HCT116 (cell line): ENCODE measurements at regions not wholly inside any gene's neighbourhood (a gene's known extent, or its start where the extent isn't known, plus 50 kb on each side); places are given as distances from the start of the nearest gene placed in this dataset.

Experiments used
- ATAC-seq: fragments of 200-7000 bp; cut with Tn5 transposase; 2 replicates; pipeline ENCODE4 v1.9.1; 2020; ENCODE audit warnings: mild to moderate bottlenecking, moderate library complexity
- BruUV-seq: library from RNA; stranded (reverse); fragments of 400-500 nt; replicated peaks from 2 replicates; lab custom pipeline; 2021; lab: Mats Ljungman, UMichigan
- CTCF ChIA-PET: fragments of 300-600 bp; sonication (Branson Sonifier 250); formaldehyde crosslinking; loops from one replicate; lab custom pipeline; 2021; ENCODE audit warnings: antibody characterized with exemption; lab: Charles Lee
- POLR2A ChIA-PET: fragments of 300-600, 350-600 bp; sonication (Branson Sonifier 250); formaldehyde crosslinking; loops from one replicate; lab custom pipeline; 2021; ENCODE audit warnings: antibody characterized with exemption; lab: Charles Lee
- RAD21 ChIA-PET, 2 experiments: fragments of 300-600 bp; sonication (Branson Sonifier 250); formaldehyde crosslinking; loops; one replicate each; lab custom pipeline; 2023; ENCODE audit warnings: low total read pairs in 2 of 2; ENCODE audit not compliant: uncharacterized antibody in 2 of 2, unreplicated experiment in 2 of 2, low non-redundant PET in 1 of 2; lab: Charles Lee
- DNase-seq: peaks from one replicate; pipeline ENCODE4 v3.0.0-alpha.2; 2010; ENCODE audit warnings: low read depth, low spot score
- H2AFZ ChIP-seq: fragments of 200-600 bp; shearing (Covaris generic), sonication (generic); 2 replicates; pipeline ENCODE4 v1.6.1; 2017; ENCODE audit warnings: low read depth, mixed run types, mixed read lengths, antibody characterized with exemption, low read length; ENCODE audit not compliant: poor library complexity, severe bottlenecking
- H3K27ac ChIP-seq: 2 replicates; pipeline ENCODE4 v1.5.1; 2012; ENCODE audit warnings: low read depth, low read length
- H3K27me3 ChIP-seq: fragments of 200-600 bp; sonication (generic); 2 replicates; pipeline ENCODE4 v1.6.1; 2016; ENCODE audit warnings: mixed run types, low read length, mixed read lengths; ENCODE audit not compliant: insufficient read depth
- H3K36me3 ChIP-seq, 2 experiments: fragments of 200-500 bp in 1 of 2; fragments of 200-600 bp in 1 of 2; sonication (Bioruptor generic) in 1 of 2; sonication (generic) in 1 of 2; 2 replicates each; pipeline versions ENCODE4 v1.5.1 to v1.6.1; 2014 to 2016; ENCODE audit warnings: low read length in 2 of 2, inconsistent platforms in 1 of 2, mixed read lengths in 1 of 2, mixed run types in 1 of 2; ENCODE audit not compliant: insufficient read depth in 2 of 2, control insufficient read depth in 1 of 2
- H3K4me1 ChIP-seq, 2 experiments: fragments of 200-600 bp in 1 of 2; sonication (generic) in 1 of 2; 2 replicates each; pipeline versions ENCODE4 v1.5.1 to v1.6.1; 2012 to 2017; ENCODE audit warnings: low read length in 2 of 2, inconsistent platforms in 1 of 2, mild to moderate bottlenecking in 1 of 2, mixed read lengths in 1 of 2, mixed run types in 1 of 2, moderate library complexity in 1 of 2; ENCODE audit not compliant: insufficient read depth in 2 of 2, control insufficient read depth in 1 of 2
- H3K4me2 ChIP-seq: fragments of 200-600 bp; sonication (generic); 2 replicates; pipeline ENCODE4 v1.6.1; 2017; ENCODE audit warnings: mixed run types, low read length, mixed read lengths
- H3K4me3 ChIP-seq, 2 experiments: fragments of 200-600 bp in 1 of 2; sonication (generic) in 1 of 2; replicated peaks in 1 of 2; 2 replicates each; pipeline ENCODE4 v1.5.1; 2011 to 2016; ENCODE audit warnings: low read length in 2 of 2, control low read depth in 1 of 2, low read depth in 1 of 2, mild to moderate bottlenecking in 1 of 2, mixed read lengths in 1 of 2, mixed run types in 1 of 2
- H3K79me2 ChIP-seq: fragments of 200-600 bp; sonication (generic); 2 replicates; pipeline ENCODE4 v1.6.1; 2017; ENCODE audit warnings: mild to moderate bottlenecking, mixed run types, low read length, moderate library complexity, mixed read lengths; ENCODE audit not compliant: insufficient read depth
- H3K9ac ChIP-seq: fragments of 200-600 bp; sonication (generic); 2 replicates; pipeline ENCODE4 v1.6.1; 2016; ENCODE audit warnings: low read length, mixed read lengths
- H3K9me2 ChIP-seq: fragments of 200-600 bp; sonication (generic), shearing (Covaris generic); 2 replicates; pipeline ENCODE4 v1.6.1; 2017; ENCODE audit warnings: mixed run types, mild to moderate bottlenecking, moderate library complexity; ENCODE audit not compliant: insufficient read depth
- H3K9me3 ChIP-seq, 2 experiments: fragments of 200-500 bp in 1 of 2; fragments of 200-600 bp in 1 of 2; sonication (Bioruptor generic) in 1 of 2; sonication (generic) in 1 of 2; 2 replicates each; pipeline ENCODE4 v1.6.1; 2014 to 2017; ENCODE audit warnings: low read length in 2 of 2, mixed read lengths in 2 of 2, inconsistent platforms in 1 of 2, low read depth in 1 of 2, mild to moderate bottlenecking in 1 of 2, mixed run types in 1 of 2, moderate library complexity in 1 of 2; ENCODE audit not compliant: control insufficient read depth in 1 of 2, insufficient read depth in 1 of 2
- H4K20me1 ChIP-seq: fragments of 200-600 bp; sonication (generic), shearing (Covaris generic); 2 replicates; pipeline ENCODE4 v1.6.1; 2017; ENCODE audit warnings: mixed run types, mild to moderate bottlenecking, moderate library complexity; ENCODE audit not compliant: insufficient read depth
- ATF3 ChIP-seq: IDR thresholded peaks from 2 replicates; pipeline ENCODE4 v1.6.1; 2012
- CBX3 ChIP-seq: IDR thresholded peaks from 2 replicates; pipeline ENCODE4 v1.6.1; 2012; ENCODE audit warnings: low read depth
- CEBPB ChIP-seq: IDR thresholded peaks from 2 replicates; pipeline ENCODE4 v1.6.1; 2012; ENCODE audit warnings: low read depth
- EGR1 ChIP-seq: IDR thresholded peaks from 2 replicates; pipeline ENCODE4 v1.6.1; 2012; ENCODE audit warnings: low read depth
- ELF1 ChIP-seq: IDR thresholded peaks from 2 replicates; pipeline ENCODE4 v1.6.1; 2012; ENCODE audit warnings: low read depth, borderline replicate concordance
- EZH2 ChIP-seq: fragments of 200-600 bp; sonication (generic); IDR thresholded peaks from 2 replicates; pipeline ENCODE4 v1.6.1; 2017; ENCODE audit warnings: antibody characterized with exemption, mixed run types
- EZH2phosphoT487 ChIP-seq: fragments of 200-600 bp; IDR thresholded peaks from 2 replicates; pipeline ENCODE4 v1.6.1; 2018; ENCODE audit warnings: antibody characterized with exemption, borderline replicate concordance
- JUND ChIP-seq: IDR thresholded peaks from 2 replicates; pipeline ENCODE4 v1.6.1; 2012
- POLR2A ChIP-seq: IDR thresholded peaks from 2 replicates; pipeline ENCODE4 v1.7.0; 2011; ENCODE audit warnings: borderline replicate concordance; ENCODE audit not compliant: insufficient read depth, insufficient read length; ENCODE audit errors: extremely low read depth
- POLR2AphosphoS5 ChIP-seq: IDR thresholded peaks from 2 replicates; pipeline ENCODE4 v1.6.1; 2011; ENCODE audit warnings: mild to moderate bottlenecking, low read depth, low read length, moderate library complexity
- RAD21 ChIP-seq: IDR thresholded peaks from 2 replicates; pipeline ENCODE4 v1.6.1; 2012; ENCODE audit warnings: low read depth, mild to moderate bottlenecking
- REST ChIP-seq: IDR thresholded peaks from 2 replicates; pipeline ENCODE4 v1.6.1; 2012; ENCODE audit warnings: low read depth
- SIN3A ChIP-seq: IDR thresholded peaks from 2 replicates; pipeline ENCODE4 v1.6.1; 2012; ENCODE audit warnings: low read depth
- SP1 ChIP-seq: IDR thresholded peaks from 2 replicates; pipeline ENCODE4 v1.6.1; 2012; ENCODE audit warnings: low read depth
- SRF ChIP-seq: IDR thresholded peaks from 2 replicates; pipeline ENCODE4 v1.6.1; 2012; ENCODE audit warnings: low read depth
- TCF7L2 ChIP-seq: IDR thresholded peaks from 2 replicates; pipeline ENCODE4 v1.7.0; 2011; ENCODE audit warnings: borderline replicate concordance, inconsistent platforms; ENCODE audit not compliant: insufficient read depth, insufficient read length; ENCODE audit errors: extremely low read depth
- YY1 ChIP-seq: IDR thresholded peaks from 2 replicates; pipeline ENCODE4 v1.6.1; 2011; ENCODE audit warnings: low read length, low read depth, moderate library complexity, mild to moderate bottlenecking; ENCODE audit not compliant: insufficient replicate concordance; ENCODE audit errors: extremely low read depth
- ZNF274 ChIP-seq: fragments of 200-500 bp; sonication (Bioruptor generic); IDR thresholded peaks from 2 replicates; pipeline ENCODE4 v1.6.1; 2014; ENCODE audit warnings: mild to moderate bottlenecking, low read depth, low read length, inconsistent platforms
- intact Hi-C: fragments of 100-400 bp; cut with micrococcal nuclease; formaldehyde crosslinking; loops from 2 replicates; pipeline ENCODE4 v1.10.0; 2022
- TF ChIP-seq, protein P1 (sequence below): IDR thresholded peaks from 2 replicates; pipeline ENCODE4 v1.6.1; 2011; ENCODE audit warnings: mild to moderate bottlenecking, low read length, moderate library complexity; ENCODE audit not compliant: insufficient replicate concordance; ENCODE audit errors: extremely low read depth
- TF ChIP-seq, protein P2 (sequence below), 3 experiments: fragments of 200-600 bp in 1 of 3; sonication (generic) in 1 of 3; IDR thresholded peaks in 2 of 3; conservative IDR thresholded peaks in 1 of 3; 2 replicates each; pipeline ENCODE4 v1.5.1; 2012 to 2017; ENCODE audit warnings: low read depth in 2 of 3, low read length in 2 of 3, antibody characterized with exemption in 1 of 3, borderline replicate concordance in 1 of 3, control low read depth in 1 of 3, mild to moderate bottlenecking in 1 of 3, mixed read lengths in 1 of 3, mixed run types in 1 of 3, moderate library complexity in 1 of 3; ENCODE audit not compliant: insufficient read depth in 1 of 3

DNA sequence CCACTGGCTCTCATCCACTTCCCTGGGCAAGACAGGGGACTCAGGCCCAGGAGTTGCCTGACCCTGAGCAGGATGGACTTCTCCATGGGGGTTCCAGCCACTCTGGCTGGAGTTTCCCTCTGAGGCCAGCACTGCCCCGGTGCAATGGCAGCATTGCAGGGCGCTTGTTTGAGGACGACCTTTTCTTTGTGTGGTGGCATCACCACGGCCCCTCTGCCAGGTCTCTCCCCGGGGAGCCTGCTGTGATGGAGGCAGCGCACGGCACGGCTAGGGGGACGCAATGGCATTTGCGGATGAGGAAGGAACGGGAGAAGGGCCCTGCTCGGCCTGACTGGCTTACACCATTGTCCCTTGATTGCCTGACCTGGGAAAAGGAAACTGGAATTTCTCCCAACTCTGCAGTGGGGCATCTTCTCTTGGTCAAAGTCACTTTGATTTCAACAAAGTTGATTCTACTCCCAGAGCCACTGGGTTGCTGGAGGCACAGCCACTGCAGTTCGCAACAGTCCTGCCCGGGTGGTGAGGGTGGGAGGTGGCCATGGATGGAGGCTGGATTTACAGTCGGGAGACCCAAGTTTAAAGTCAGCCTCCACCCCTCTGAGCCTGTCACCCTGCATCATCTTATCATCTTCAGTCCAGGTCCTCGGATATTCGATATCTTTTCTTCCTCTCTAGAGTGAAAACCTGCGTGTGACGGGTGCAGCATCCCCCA, 82.9 kb upstream of the ZNF469 start:
- Histone ChIP-seq H3K27me3 (peaks cover 18% of the 10 kb centered on the region; the same call in 1 of the 2 replicates), H3K9ac (no peak overlapping the region), H2AFZ (no peak overlapping the region), H3K27ac (no peak overlapping the region), H3K4me2 (no peak overlapping the region), H3K9me2 (no peaks in the 10 kb centered on the region), H3K9me3 (no peaks in the 10 kb centered on the region), H3K4me3 (no peak overlapping the region), H3K79me2 (no peaks in the 10 kb centered on the region), H4K20me1 (no peaks in the 10 kb centered on the region), H3K36me3 (no peaks in the 10 kb centered on the region)
- no peak for DNase-seq
- RAD21 ChIA-PET: no interaction called here
- intact Hi-C loops: no loop called here
- POLR2A ChIA-PET: no interaction called here
- ATAC-seq: no peak
- CTCF ChIA-PET: interaction anchor here (1.5 to 2.7 kb wide), 2 partner anchors 13 kb away, joined by 4 to 16 read pairs; no protein-coding TSS in a partner anchor
- no TSS peak for BruUV-seq
- TF ChIP-seq SIN3A (no peak), TCF7L2 (no peak), RAD21 (no peak), CEBPB (no peak), YY1 (no peak), JUND (no peak), ZNF274 (no peak), EGR1 (no peak), ATF3 (no peak), EZH2 (no peak), ELF1 (no peak), CBX3 (no peak), SRF (no peak), REST (no peak), POLR2A (no peak), SP1 (no peak), EZH2phosphoT487 (no peak), POLR2AphosphoS5 (no peak)
- TF ChIP-seq, protein P1, sequence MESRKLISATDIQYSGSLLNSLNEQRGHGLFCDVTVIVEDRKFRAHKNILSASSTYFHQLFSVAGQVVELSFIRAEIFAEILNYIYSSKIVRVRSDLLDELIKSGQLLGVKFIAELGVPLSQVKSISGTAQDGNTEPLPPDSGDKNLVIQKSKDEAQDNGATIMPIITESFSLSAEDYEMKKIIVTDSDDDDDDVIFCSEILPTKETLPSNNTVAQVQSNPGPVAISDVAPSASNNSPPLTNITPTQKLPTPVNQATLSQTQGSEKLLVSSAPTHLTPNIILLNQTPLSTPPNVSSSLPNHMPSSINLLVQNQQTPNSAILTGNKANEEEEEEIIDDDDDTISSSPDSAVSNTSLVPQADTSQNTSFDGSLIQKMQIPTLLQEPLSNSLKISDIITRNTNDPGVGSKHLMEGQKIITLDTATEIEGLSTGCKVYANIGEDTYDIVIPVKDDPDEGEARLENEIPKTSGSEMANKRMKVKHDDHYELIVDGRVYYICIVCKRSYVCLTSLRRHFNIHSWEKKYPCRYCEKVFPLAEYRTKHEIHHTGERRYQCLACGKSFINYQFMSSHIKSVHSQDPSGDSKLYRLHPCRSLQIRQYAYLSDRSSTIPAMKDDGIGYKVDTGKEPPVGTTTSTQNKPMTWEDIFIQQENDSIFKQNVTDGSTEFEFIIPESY: no peak
- TF ChIP-seq, protein P2, sequence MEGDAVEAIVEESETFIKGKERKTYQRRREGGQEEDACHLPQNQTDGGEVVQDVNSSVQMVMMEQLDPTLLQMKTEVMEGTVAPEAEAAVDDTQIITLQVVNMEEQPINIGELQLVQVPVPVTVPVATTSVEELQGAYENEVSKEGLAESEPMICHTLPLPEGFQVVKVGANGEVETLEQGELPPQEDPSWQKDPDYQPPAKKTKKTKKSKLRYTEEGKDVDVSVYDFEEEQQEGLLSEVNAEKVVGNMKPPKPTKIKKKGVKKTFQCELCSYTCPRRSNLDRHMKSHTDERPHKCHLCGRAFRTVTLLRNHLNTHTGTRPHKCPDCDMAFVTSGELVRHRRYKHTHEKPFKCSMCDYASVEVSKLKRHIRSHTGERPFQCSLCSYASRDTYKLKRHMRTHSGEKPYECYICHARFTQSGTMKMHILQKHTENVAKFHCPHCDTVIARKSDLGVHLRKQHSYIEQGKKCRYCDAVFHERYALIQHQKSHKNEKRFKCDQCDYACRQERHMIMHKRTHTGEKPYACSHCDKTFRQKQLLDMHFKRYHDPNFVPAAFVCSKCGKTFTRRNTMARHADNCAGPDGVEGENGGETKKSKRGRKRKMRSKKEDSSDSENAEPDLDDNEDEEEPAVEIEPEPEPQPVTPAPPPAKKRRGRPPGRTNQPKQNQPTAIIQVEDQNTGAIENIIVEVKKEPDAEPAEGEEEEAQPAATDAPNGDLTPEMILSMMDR (IDR thresholded peaks at IDR 0.05 in 2 of 3, conservative IDR thresholded peaks at IDR 0.05 in 1 of 3; ENCODE audit: borderline replicate concordance in 1 of 3, insufficient read depth in 1 of 3, low read depth in 2 of 3, low read length in 2 of 3): no peak
- TF ChIP-seq, all 23 proteins: peak for 0
- H3K4me1 ChIP-seq: peaks cover 10 to 30% of the 10 kb centered on the region in 2 experiments
